ENCODE measurements at regions not wholly inside any gene's neighbourhood (a gene's known extent, or its start where the extent isn't known, plus 50 kb on each side); places are given as distances from the start of the nearest gene placed in this dataset.

DNA sequence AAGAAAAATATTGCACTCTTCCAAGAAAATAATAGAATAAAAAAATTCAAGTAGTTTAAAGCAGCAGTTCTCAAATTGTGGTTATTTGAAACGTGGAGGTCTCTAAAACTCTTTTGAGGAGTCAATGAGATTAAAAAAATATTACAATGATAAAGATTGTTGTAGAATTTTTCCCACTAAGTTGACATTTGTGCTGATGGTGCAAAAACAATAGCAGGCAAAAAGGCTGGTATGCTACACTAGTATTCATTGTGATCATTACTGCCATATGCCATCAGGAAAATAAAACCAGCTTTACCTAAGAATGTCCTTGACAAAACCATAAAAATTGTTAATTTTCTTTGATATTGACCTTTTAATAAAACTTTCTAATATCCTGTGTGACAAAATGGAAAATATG lies 505.2 kb upstream of the ANO5 start:
- Histone ChIP-seq H2AK5ac (ENCODE audit: low read length) (no peak overlapping the region), H3K4me3 (ENCODE audit: low read length) (no peak overlapping the region), H2BK15ac (replicated peaks; ENCODE audit: low read depth) (no peak overlapping the region), H4K8ac (ENCODE audit: low read depth, low read length) (no peak overlapping the region), H3K4me1 (ENCODE audit: control insufficient read depth, low read depth, low read length) (no peaks in the 10 kb centered on the region), H3K79me1 (ENCODE audit: low read length) (no peaks in the 10 kb centered on the region), H3K18ac (ENCODE audit: low read length) (no peak overlapping the region), H3K36me3 (ENCODE audit: control insufficient read depth, insufficient read depth, low read length) (no peaks in the 10 kb centered on the region), H3K23ac (ENCODE audit: low read length) (no peak overlapping the region), H2BK5ac (ENCODE audit: low read length) (no peak overlapping the region), H3K4ac (ENCODE audit: low read depth, low read length) (no peak overlapping the region), H3K9ac (ENCODE audit: low read length) (no peak overlapping the region), H3K27me3 (ENCODE audit: insufficient read depth, low read length, poor library complexity) (peaks cover 2% of the 10 kb centered on the region), H3K79me2 (ENCODE audit: control insufficient read depth, insufficient read depth, low read length) (no peaks in the 10 kb centered on the region), H3K4me2 (ENCODE audit: low read length) (no peak overlapping the region), H3K56ac (ENCODE audit: low read length) (no peak overlapping the region), H3K27ac (ENCODE audit: low read depth, low read length) (no peak overlapping the region), H4K5ac (ENCODE audit: low read length) (no peak overlapping the region), H2BK120ac (ENCODE audit: low read depth, low read length) (no peak overlapping the region)
- DNase-seq = no peak
- WGBS (ENCODE audit: extremely low coverage, insufficient coverage, low lambda C conversion rate) = no CpG with 5 or more reads among the region's 1 CpG

DNA sequence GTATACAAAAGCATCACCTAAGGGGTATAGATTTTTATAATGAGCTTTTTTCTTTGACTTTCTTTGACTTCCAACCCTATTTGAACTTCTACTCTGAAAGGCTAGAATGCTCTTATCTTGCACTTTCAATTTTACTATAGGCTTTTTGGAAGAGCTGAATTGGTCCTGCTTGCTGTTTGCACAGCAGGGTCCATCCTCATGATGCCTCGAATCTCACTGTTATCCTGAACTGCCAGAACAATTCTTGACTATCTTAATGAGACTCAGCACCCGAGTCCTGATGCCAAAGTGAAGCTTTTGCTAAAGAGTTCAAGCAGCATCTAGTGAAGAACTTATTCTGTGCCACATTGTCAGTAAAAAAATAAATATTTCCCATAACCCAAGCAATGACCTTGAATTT lies 488.3 kb upstream of the ANO5 start:
- Histone ChIP-seq H2BK120ac (ENCODE audit: low read depth, low read length) (no peak overlapping the region), H3K18ac (ENCODE audit: low read length) (no peak overlapping the region), H3K79me1 (ENCODE audit: low read length) (no peaks in the 10 kb centered on the region), H2AK5ac (ENCODE audit: low read length) (no peak overlapping the region), H3K9ac (ENCODE audit: low read length) (no peak overlapping the region), H2BK5ac (ENCODE audit: low read length) (no peak overlapping the region), H3K79me2 (ENCODE audit: control insufficient read depth, insufficient read depth, low read length) (no peaks in the 10 kb centered on the region), H3K4me2 (ENCODE audit: low read length) (no peak overlapping the region), H4K8ac (ENCODE audit: low read depth, low read length) (no peak overlapping the region), H3K4ac (ENCODE audit: low read depth, low read length) (no peak overlapping the region), H3K56ac (ENCODE audit: low read length) (no peak overlapping the region), H3K4me3 (ENCODE audit: low read length) (no peak overlapping the region), H3K27me3 (ENCODE audit: insufficient read depth, low read length, poor library complexity) (no peaks in the 10 kb centered on the region), H3K36me3 (ENCODE audit: control insufficient read depth, insufficient read depth, low read length) (no peaks in the 10 kb centered on the region), H3K4me1 (ENCODE audit: control insufficient read depth, low read depth, low read length) (no peaks in the 10 kb centered on the region), H3K27ac (ENCODE audit: low read depth, low read length) (no peak overlapping the region), H4K5ac (ENCODE audit: low read length) (no peak overlapping the region), H3K23ac (ENCODE audit: low read length) (no peak overlapping the region), H2BK15ac (replicated peaks; ENCODE audit: low read depth) (no peak overlapping the region)
- peak; percentile 72 for DNase-seq
- no CpG with 5 or more reads among the region's 2 CpGs for WGBS (ENCODE audit: extremely low coverage, insufficient coverage, low lambda C conversion rate)

DNA sequence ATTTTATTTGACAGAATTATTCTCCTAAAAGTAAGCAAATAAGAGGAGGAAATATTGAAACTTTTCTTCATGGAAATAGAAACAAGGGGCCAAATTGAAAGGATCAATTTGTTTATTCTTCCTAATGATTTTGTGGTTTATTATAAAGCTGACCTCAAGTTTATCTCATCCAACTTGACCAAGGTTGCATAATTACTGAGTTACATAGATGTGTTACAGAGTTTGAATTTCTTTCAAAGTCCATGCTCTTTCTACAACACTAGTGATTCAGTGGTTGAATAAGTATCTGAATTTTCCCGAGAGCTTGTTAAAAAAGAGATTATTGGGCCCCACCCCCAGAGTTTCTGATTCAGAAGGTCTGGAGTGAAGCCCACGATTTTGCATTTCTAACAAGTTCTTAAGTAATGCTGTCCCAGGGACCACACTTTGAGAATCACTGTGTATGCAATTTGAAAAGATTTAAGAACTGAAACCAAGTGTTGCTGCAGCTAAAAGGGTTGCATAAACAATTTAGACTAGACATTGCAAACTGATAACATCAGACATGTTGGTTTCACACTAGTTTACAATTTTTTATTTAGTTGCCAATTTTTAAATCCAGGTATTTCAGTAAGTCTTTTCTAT lies 485.7 kb upstream of the ANO5 start:
- no peak overlapping the region for H3K27ac ChIP-seq (ENCODE audit: low read depth, low read length)
- H3K36me3 ChIP-seq (ENCODE audit: control insufficient read depth, insufficient read depth, low read length) = no peaks in the 10 kb centered on the region
- no peaks in the 10 kb centered on the region for H3K27me3 ChIP-seq (ENCODE audit: insufficient read depth, low read length, poor library complexity)
- H3K4ac ChIP-seq (ENCODE audit: low read depth, low read length) = no peak overlapping the region
- no peaks in the 10 kb centered on the region for H3K79me2 ChIP-seq (ENCODE audit: control insufficient read depth, insufficient read depth, low read length)
- no peaks in the 10 kb centered on the region for H3K79me1 ChIP-seq (ENCODE audit: low read length)
- no peak overlapping the region for H2BK5ac ChIP-seq (ENCODE audit: low read length)
- H3K4me3 ChIP-seq (ENCODE audit: low read length) = no peak overlapping the region
- H2BK120ac ChIP-seq (ENCODE audit: low read depth, low read length) = no peak overlapping the region
- H3K9ac ChIP-seq (ENCODE audit: low read length) = no peak overlapping the region
- H3K4me2 ChIP-seq (ENCODE audit: low read length) = no peak overlapping the region
- no peak overlapping the region for H3K23ac ChIP-seq (ENCODE audit: low read length)
- H3K18ac ChIP-seq (ENCODE audit: low read length) = no peak overlapping the region
- no peak overlapping the region for H3K56ac ChIP-seq (ENCODE audit: low read length)
- H4K8ac ChIP-seq (ENCODE audit: low read depth, low read length) = no peak overlapping the region
- WGBS (ENCODE audit: extremely low coverage, insufficient coverage, low lambda C conversion rate) = no CpG with 5 or more reads among the region's 2 CpGs
- H2AK5ac ChIP-seq (ENCODE audit: low read length) = no peak overlapping the region
- DNase-seq = no peak
- H3K4me1 ChIP-seq (ENCODE audit: control insufficient read depth, low read depth, low read length) = no peaks in the 10 kb centered on the region
- H2BK15ac ChIP-seq (replicated peaks; ENCODE audit: low read depth) = no peak overlapping the region
- H4K5ac ChIP-seq (ENCODE audit: low read length) = no peak overlapping the region

DNA sequence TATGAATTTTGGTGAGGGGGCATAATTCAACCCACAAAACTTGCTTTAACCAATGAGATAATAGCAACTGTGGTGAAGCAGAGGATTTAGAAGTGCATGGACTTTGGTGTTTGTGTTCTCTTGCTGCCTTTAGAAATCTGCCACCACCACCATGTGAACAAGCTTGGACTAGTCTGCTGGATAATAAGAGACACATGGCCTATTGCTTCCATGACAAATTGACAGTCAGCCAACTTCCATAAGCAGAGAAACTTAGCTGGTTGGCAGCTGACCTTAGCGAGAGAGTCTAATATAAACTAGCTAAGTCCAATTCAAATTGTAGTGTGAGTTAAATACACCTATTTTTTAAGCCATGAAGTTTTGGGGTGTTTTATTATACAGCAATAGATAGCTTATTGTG lies 482.1 kb upstream of the ANO5 start:
- no peak overlapping the region for H4K5ac ChIP-seq (ENCODE audit: low read length)
- no peak overlapping the region for H3K4me2 ChIP-seq (ENCODE audit: low read length)
- H3K36me3 ChIP-seq (ENCODE audit: control insufficient read depth, insufficient read depth, low read length) = no peaks in the 10 kb centered on the region
- no peak overlapping the region for H3K56ac ChIP-seq (ENCODE audit: low read length)
- no peak for DNase-seq
- H3K4ac ChIP-seq (ENCODE audit: low read depth, low read length) = no peak overlapping the region
- no peak overlapping the region for H2BK120ac ChIP-seq (ENCODE audit: low read depth, low read length)
- no peaks in the 10 kb centered on the region for H3K4me1 ChIP-seq (ENCODE audit: control insufficient read depth, low read depth, low read length)
- no peaks in the 10 kb centered on the region for H3K79me1 ChIP-seq (ENCODE audit: low read length)
- no peaks in the 10 kb centered on the region for H3K27me3 ChIP-seq (ENCODE audit: insufficient read depth, low read length, poor library complexity)
- no CpG with 5 or more reads among the region's 1 CpG for WGBS (ENCODE audit: extremely low coverage, insufficient coverage, low lambda C conversion rate)
- H3K79me2 ChIP-seq (ENCODE audit: control insufficient read depth, insufficient read depth, low read length) = no peaks in the 10 kb centered on the region
- no peak overlapping the region for H3K27ac ChIP-seq (ENCODE audit: low read depth, low read length)
- no peak overlapping the region for H3K18ac ChIP-seq (ENCODE audit: low read length)
- no peak overlapping the region for H3K23ac ChIP-seq (ENCODE audit: low read length)
- no peak overlapping the region for H2BK5ac ChIP-seq (ENCODE audit: low read length)
- no peak overlapping the region for H2BK15ac ChIP-seq (replicated peaks; ENCODE audit: low read depth)
- no peak overlapping the region for H2AK5ac ChIP-seq (ENCODE audit: low read length)
- no peak overlapping the region for H3K4me3 ChIP-seq (ENCODE audit: low read length)
- no peak overlapping the region for H3K9ac ChIP-seq (ENCODE audit: low read length)
- no peak overlapping the region for H4K8ac ChIP-seq (ENCODE audit: low read depth, low read length)

DNA sequence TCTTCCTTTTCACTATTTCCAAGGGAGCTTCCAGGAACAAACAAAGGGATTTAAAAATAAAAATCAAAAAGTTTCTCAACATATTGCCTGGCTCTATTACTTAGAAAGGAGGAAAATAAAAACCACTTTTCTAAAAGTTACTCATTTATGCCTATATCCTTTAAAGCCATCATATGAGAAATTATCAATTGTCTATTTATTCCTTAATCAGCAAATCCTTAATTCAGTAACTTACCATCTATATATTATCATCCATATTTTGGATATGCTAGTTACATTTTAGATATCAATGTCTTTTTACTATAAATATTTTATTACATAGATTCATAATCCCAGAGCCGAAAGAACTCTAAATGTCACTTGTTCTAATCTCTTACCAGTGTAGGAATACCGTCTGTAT lies 481.5 kb upstream of the ANO5 start:
- no peak overlapping the region for H4K8ac ChIP-seq (ENCODE audit: low read depth, low read length)
- H3K4me2 ChIP-seq (ENCODE audit: low read length) = no peak overlapping the region
- no peak overlapping the region for H3K4ac ChIP-seq (ENCODE audit: low read depth, low read length)
- no peak overlapping the region for H3K18ac ChIP-seq (ENCODE audit: low read length)
- no peak overlapping the region for H2BK5ac ChIP-seq (ENCODE audit: low read length)
- H3K27ac ChIP-seq (ENCODE audit: low read depth, low read length) = no peak overlapping the region
- no peaks in the 10 kb centered on the region for H3K36me3 ChIP-seq (ENCODE audit: control insufficient read depth, insufficient read depth, low read length)
- no peak overlapping the region for H3K23ac ChIP-seq (ENCODE audit: low read length)
- no peaks in the 10 kb centered on the region for H3K4me1 ChIP-seq (ENCODE audit: control insufficient read depth, low read depth, low read length)
- no peaks in the 10 kb centered on the region for H3K27me3 ChIP-seq (ENCODE audit: insufficient read depth, low read length, poor library complexity)
- no peak overlapping the region for H2BK120ac ChIP-seq (ENCODE audit: low read depth, low read length)
- no CpG with 5 or more reads among the region's 2 CpGs for WGBS (ENCODE audit: extremely low coverage, insufficient coverage, low lambda C conversion rate)
- H2BK15ac ChIP-seq (replicated peaks; ENCODE audit: low read depth) = no peak overlapping the region
- H3K79me1 ChIP-seq (ENCODE audit: low read length) = no peaks in the 10 kb centered on the region
- no peak overlapping the region for H4K5ac ChIP-seq (ENCODE audit: low read length)
- no peak overlapping the region for H3K56ac ChIP-seq (ENCODE audit: low read length)
- no peaks in the 10 kb centered on the region for H3K79me2 ChIP-seq (ENCODE audit: control insufficient read depth, insufficient read depth, low read length)
- no peak for DNase-seq
- no peak overlapping the region for H2AK5ac ChIP-seq (ENCODE audit: low read length)
- no peak overlapping the region for H3K9ac ChIP-seq (ENCODE audit: low read length)
- H3K4me3 ChIP-seq (ENCODE audit: low read length) = no peak overlapping the region

DNA sequence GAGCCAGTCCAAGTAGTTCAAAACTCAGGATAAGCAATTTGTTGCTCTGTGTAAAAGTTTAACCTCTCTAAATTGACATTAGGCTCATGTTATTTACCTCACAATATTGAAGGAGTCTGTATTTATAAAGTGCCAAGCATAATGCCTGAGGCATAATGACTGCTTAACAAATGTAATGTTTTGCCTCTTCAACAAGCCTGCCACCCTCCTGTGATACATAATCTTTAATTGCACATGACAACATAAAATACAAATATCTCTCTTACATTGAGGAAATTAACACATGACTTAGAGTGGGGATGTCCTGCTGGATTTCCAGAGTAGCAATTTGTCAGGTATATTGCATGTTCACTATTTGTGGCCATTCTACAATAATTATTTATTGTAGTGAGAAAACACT lies 469.2 kb upstream of the ANO5 start:
- Histone ChIP-seq H3K18ac (ENCODE audit: low read length) (no peak overlapping the region), H3K56ac (ENCODE audit: low read length) (no peak overlapping the region), H3K79me1 (ENCODE audit: low read length) (no peaks in the 10 kb centered on the region), H3K36me3 (ENCODE audit: control insufficient read depth, insufficient read depth, low read length) (no peaks in the 10 kb centered on the region), H3K27ac (ENCODE audit: low read depth, low read length) (no peak overlapping the region), H2BK5ac (ENCODE audit: low read length) (no peak overlapping the region), H3K9ac (ENCODE audit: low read length) (no peak overlapping the region), H3K4ac (ENCODE audit: low read depth, low read length) (no peak overlapping the region), H3K23ac (ENCODE audit: low read length) (no peak overlapping the region), H3K4me2 (ENCODE audit: low read length) (no peak overlapping the region), H2BK120ac (ENCODE audit: low read depth, low read length) (no peak overlapping the region), H3K27me3 (ENCODE audit: insufficient read depth, low read length, poor library complexity) (no peaks in the 10 kb centered on the region), H3K4me1 (ENCODE audit: control insufficient read depth, low read depth, low read length) (no peaks in the 10 kb centered on the region), H4K8ac (ENCODE audit: low read depth, low read length) (no peak overlapping the region), H3K4me3 (ENCODE audit: low read length) (no peak overlapping the region), H2AK5ac (ENCODE audit: low read length) (no peak overlapping the region), H3K79me2 (ENCODE audit: control insufficient read depth, insufficient read depth, low read length) (no peaks in the 10 kb centered on the region), H4K5ac (ENCODE audit: low read length) (no peak overlapping the region), H2BK15ac (replicated peaks; ENCODE audit: low read depth) (no peak overlapping the region)
- DNase-seq = no peak
